Keratinocyte (primary cell): ENCODE measurements at regions not wholly inside any gene's neighbourhood (a gene's known extent, or its start where the extent isn't known, plus 50 kb on each side); places are given as distances from the start of the nearest gene placed in this dataset.
"Not testable (repeated sequence)": the region's sequence is repeated elsewhere in the genome, so short reads cannot be mapped to it uniquely, and the experiment has no call there.

ENCODE experiments used
- DNase-seq: peaks from one replicate; pipeline ENCODE4 v3.0.0-alpha.2; 2011; ENCODE audit warnings: low read depth, missing footprints, low spot score
- FAIRE-seq: peaks from 2 replicates; lab custom pipeline; 2011; peaks lifted over from hg19 to GRCh38; lab: Jason Lieb, UNC
- H2AFZ ChIP-seq: 2 replicates; pipeline ENCODE4 v1.6.0; 2012; ENCODE audit warnings: low read length, control low read depth, inconsistent platforms; ENCODE audit not compliant: control insufficient read depth
- H3K27ac ChIP-seq: 2 replicates; pipeline ENCODE4 v1.5.1; 2011; ENCODE audit warnings: low read length; ENCODE audit not compliant: control insufficient read depth, insufficient read depth
- H3K27me3 ChIP-seq: 3 replicates; pipeline ENCODE4 v1.6.0; 2011; ENCODE audit warnings: low read length; ENCODE audit not compliant: control insufficient read depth, insufficient read depth; ENCODE audit errors: extremely low read depth
- H3K36me3 ChIP-seq, 2 experiments: 2 replicates in 1 of 2; 3 replicates in 1 of 2; pipeline ENCODE4 v1.5.1; 2011; ENCODE audit warnings: low read length in 2 of 2, mild to moderate bottlenecking in 1 of 2; ENCODE audit not compliant: control insufficient read depth in 2 of 2, insufficient read depth in 2 of 2; ENCODE audit errors: extremely low read depth in 1 of 2
- H3K4me1 ChIP-seq: 3 replicates; pipeline ENCODE4 v1.5.1; 2011; ENCODE audit warnings: low read length; ENCODE audit not compliant: control insufficient read depth, insufficient read depth; ENCODE audit errors: extremely low read depth
- H3K4me2 ChIP-seq: 3 replicates; pipeline ENCODE4 v1.6.0; 2011; ENCODE audit warnings: low read depth, low read length; ENCODE audit not compliant: control insufficient read depth, insufficient read depth; ENCODE audit errors: extremely low read depth
- H3K4me3 ChIP-seq, 3 experiments: fragments of 200-600 bp in 1 of 3; sonication (generic) in 1 of 3; 2 replicates in 2 of 3; 3 replicates in 1 of 3; pipeline ENCODE4 v1.5.1; 2011 to 2016; ENCODE audit warnings: low read length in 3 of 3, mild to moderate bottlenecking in 3 of 3, control low read depth in 2 of 3, inconsistent platforms in 1 of 3, low read depth in 1 of 3, mixed read lengths in 1 of 3, mixed run types in 1 of 3, moderate library complexity in 1 of 3; ENCODE audit not compliant: control insufficient read depth in 2 of 3, insufficient read depth in 2 of 3; ENCODE audit errors: extremely low read depth in 1 of 3
- H3K79me2 ChIP-seq: 2 replicates; pipeline ENCODE4 v1.6.0; 2012; ENCODE audit warnings: low read length; ENCODE audit not compliant: control insufficient read depth, insufficient read depth
- H3K9ac ChIP-seq: 3 replicates; pipeline ENCODE4 v1.6.0; 2011; ENCODE audit warnings: low read length; ENCODE audit not compliant: control insufficient read depth, insufficient read depth; ENCODE audit errors: extremely low read depth
- H3K9me1 ChIP-seq: 3 replicates; pipeline ENCODE4 v1.6.0; 2011; ENCODE audit warnings: low read length; ENCODE audit not compliant: control insufficient read depth, insufficient read depth; ENCODE audit errors: extremely low read depth
- H3K9me3 ChIP-seq: 2 replicates; pipeline ENCODE4 v1.5.1; 2012; ENCODE audit warnings: low read depth, low read length; ENCODE audit not compliant: control insufficient read depth
- H4K20me1 ChIP-seq: 3 replicates; pipeline ENCODE4 v1.6.0; 2011; ENCODE audit warnings: low read length; ENCODE audit not compliant: control insufficient read depth, insufficient read depth; ENCODE audit errors: extremely low read depth
- EZH2 ChIP-seq: IDR thresholded peaks from one replicate; pipeline ENCODE4 v1.6.1; 2012; ENCODE audit warnings: inconsistent platforms, mild to moderate bottlenecking, low read length, moderate library complexity
- dilution Hi-C: fragments of 300-500 bp; cut with MboI; formaldehyde crosslinking; loops from one replicate; pipeline ENCODE4 v1.7.0; 2020; ENCODE audit warnings: low sequenced_read_pairs; ENCODE audit not compliant: extremely low pct_ligation_motif_present
- TF ChIP-seq, protein P1 (sequence below), 3 experiments: IDR thresholded peaks in 1 of 3; conservative IDR thresholded peaks in 1 of 3; optimal IDR thresholded peaks in 1 of 3; 2 replicates in 2 of 3; 3 replicates in 1 of 3; pipeline versions ENCODE3 to v1.5.1; 2011; ENCODE audit warnings: low read length in 3 of 3, mild to moderate bottlenecking in 3 of 3, moderate library complexity in 2 of 3, control low read depth in 1 of 3, inconsistent platforms in 1 of 3; ENCODE audit not compliant: insufficient read depth in 2 of 3; ENCODE audit errors: extremely low read depth in 1 of 3

DNA sequence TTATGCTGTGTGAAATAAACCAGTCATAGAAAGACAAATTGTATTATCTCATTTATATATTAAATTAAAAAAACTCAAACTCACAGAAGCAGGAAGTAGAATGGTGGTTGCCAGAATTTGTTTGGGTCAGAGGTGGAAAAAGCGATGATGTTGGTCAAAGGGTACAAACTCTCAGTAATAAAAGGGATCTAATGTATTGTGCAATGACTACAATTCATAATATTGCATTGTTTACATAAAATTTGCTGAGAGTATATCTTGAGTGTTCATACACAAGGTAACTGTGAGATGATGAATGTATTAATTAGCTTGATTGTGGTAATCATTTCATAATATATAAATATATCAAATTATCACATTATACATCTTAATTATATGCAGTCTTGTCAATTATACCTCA lies 56.7 kb downstream of the FOXG1 start:
- TF ChIP-seq, protein P1, sequence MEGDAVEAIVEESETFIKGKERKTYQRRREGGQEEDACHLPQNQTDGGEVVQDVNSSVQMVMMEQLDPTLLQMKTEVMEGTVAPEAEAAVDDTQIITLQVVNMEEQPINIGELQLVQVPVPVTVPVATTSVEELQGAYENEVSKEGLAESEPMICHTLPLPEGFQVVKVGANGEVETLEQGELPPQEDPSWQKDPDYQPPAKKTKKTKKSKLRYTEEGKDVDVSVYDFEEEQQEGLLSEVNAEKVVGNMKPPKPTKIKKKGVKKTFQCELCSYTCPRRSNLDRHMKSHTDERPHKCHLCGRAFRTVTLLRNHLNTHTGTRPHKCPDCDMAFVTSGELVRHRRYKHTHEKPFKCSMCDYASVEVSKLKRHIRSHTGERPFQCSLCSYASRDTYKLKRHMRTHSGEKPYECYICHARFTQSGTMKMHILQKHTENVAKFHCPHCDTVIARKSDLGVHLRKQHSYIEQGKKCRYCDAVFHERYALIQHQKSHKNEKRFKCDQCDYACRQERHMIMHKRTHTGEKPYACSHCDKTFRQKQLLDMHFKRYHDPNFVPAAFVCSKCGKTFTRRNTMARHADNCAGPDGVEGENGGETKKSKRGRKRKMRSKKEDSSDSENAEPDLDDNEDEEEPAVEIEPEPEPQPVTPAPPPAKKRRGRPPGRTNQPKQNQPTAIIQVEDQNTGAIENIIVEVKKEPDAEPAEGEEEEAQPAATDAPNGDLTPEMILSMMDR (optimal IDR thresholded peaks at IDR 0.05 in 1 of 3, IDR thresholded peaks at IDR 0.05 in 1 of 3, conservative IDR thresholded peaks at IDR 0.05 in 1 of 3; ENCODE audit: extremely low read depth in 1 of 3, insufficient read depth in 2 of 3, low read length in 3 of 3) = no peak
- TF ChIP-seq EZH2 = no peak
- Histone ChIP-seq H3K4me1 (no peaks in the 10 kb centered on the region), H3K27me3 (no peaks in the 10 kb centered on the region), H3K9me1 (no peaks in the 10 kb centered on the region), H3K27ac (no peak overlapping the region), H3K79me2 (no peaks in the 10 kb centered on the region), H2AFZ (no peak overlapping the region), H3K4me2 (no peak overlapping the region), H3K9me3 (no peaks in the 10 kb centered on the region), H3K36me3 (no peaks in the 10 kb centered on the region), H3K9ac (no peak overlapping the region), H4K20me1 (no peaks in the 10 kb centered on the region), H3K4me3 (no peak overlapping the region)
- FAIRE-seq (no peak), DNase-seq (no peak)
- dilution Hi-C loops = no loop called here

DNA sequence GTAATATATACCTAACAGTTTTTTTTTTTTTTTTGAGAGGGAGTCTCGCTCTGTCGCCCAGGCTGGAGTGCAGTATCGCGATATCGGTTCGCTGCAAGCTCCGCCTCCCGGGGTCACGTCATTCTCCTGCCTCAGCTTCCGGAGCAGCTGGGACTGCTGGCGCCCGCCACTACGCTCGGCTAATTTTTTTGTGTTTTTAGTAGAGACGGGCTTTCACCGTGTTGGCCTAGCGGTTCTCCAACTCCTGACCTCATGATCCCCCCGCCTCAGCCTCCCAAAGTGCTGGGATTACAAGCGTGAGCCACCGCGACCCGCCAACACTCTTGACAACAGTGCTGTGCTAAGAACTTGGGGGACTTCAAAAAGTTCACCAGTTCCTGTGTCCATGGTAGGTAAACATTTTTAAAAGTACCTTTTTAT lies 63.5 kb downstream of the FOXG1 start:
- no peak for FAIRE-seq
- H3K27me3 ChIP-seq = no peaks in the 10 kb centered on the region

GRCh38 chr14:28831126-28831525 lies 64.5 kb downstream of the FOXG1 start:
- H3K4me2 ChIP-seq = no peak overlapping the region
- H3K27ac ChIP-seq = no peak overlapping the region
- H3K27me3 ChIP-seq = no peaks in the 10 kb centered on the region
- no peak for FAIRE-seq
- no peak overlapping the region for H3K4me3 ChIP-seq
- no peaks in the 10 kb centered on the region for H3K9me3 ChIP-seq
- no peaks in the 10 kb centered on the region for H3K9me1 ChIP-seq
- H4K20me1 ChIP-seq = no peaks in the 10 kb centered on the region
- no peaks in the 10 kb centered on the region for H3K4me1 ChIP-seq
- H2AFZ ChIP-seq = no peak overlapping the region
- no peaks in the 10 kb centered on the region for H3K36me3 ChIP-seq
- TF ChIP-seq, protein P1 (optimal IDR thresholded peaks at IDR 0.05 in 1 of 3, IDR thresholded peaks at IDR 0.05 in 1 of 3, conservative IDR thresholded peaks at IDR 0.05 in 1 of 3; ENCODE audit: extremely low read depth in 1 of 3, insufficient read depth in 2 of 3, low read length in 3 of 3) = no peak
- no peaks in the 10 kb centered on the region for H3K79me2 ChIP-seq
- no peak overlapping the region for H3K9ac ChIP-seq
- dilution Hi-C loops = no loop called here
- no peak for DNase-seq

More for the DNA sequence above, 63.5 kb downstream of the FOXG1 start:
- no peak for DNase-seq
- Histone ChIP-seq H4K20me1 (no peaks in the 10 kb centered on the region), H3K27ac (no peak overlapping the region), H3K9me1 (no peaks in the 10 kb centered on the region), H3K36me3 (no peaks in the 10 kb centered on the region), H3K4me2 (no peak overlapping the region), H3K9ac (no peak overlapping the region), H3K4me1 (no peaks in the 10 kb centered on the region), H3K9me3 (no peaks in the 10 kb centered on the region), H2AFZ (no peak overlapping the region), H3K4me3 (no peak overlapping the region), H3K79me2 (no peaks in the 10 kb centered on the region)
- dilution Hi-C loops = no loop called here
- no peak for TF ChIP-seq EZH2

DNA sequence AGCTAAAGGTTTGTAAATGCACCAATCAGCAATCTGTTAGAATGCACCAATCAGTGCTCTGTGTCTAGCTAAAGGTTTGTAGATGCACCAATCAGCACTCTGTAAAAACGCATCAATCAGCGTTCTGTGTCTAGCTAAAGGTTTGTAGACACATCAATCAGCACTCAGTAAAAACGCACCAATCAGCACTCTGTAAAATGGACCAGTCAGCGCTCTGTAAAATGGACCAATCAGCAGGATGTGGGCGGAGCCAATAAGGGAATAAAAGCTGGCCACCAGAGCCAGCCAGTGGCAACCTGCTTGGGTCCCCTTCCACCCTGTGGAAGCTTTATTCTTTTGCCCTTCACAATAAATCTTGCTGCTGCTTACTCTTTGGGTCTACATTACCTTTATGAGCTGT lies 76.0 kb downstream of the FOXG1 start:
- H3K4me1 ChIP-seq, dilution Hi-C loops, H3K27ac ChIP-seq, H2AFZ ChIP-seq, H3K79me2 ChIP-seq, H3K4me3 ChIP-seq, DNase-seq, H3K4me2 ChIP-seq, FAIRE-seq, H3K9me3 ChIP-seq, H3K9me1 ChIP-seq, H3K9ac ChIP-seq, H3K27me3 ChIP-seq, H4K20me1 ChIP-seq, H3K36me3 ChIP-seq: not testable (repeated sequence)
